HL-60 (cell line): ENCODE measurements at regions not wholly inside any gene's neighbourhood (a gene's known extent, or its start where the extent isn't known, plus 50 kb on each side); places are given as distances from the start of the nearest gene placed in this dataset.

ENCODE experiments used
- DNase-seq, 2 experiments: peaks; one replicate each; pipeline ENCODE4 v3.0.0-alpha.2; 2010 to 2020; ENCODE audit warnings: low read depth in 1 of 2, low spot score in 1 of 2
- H3K27ac ChIP-seq: fragments of 250-450 bp; sonication (Bioruptor Pico); replicated peaks from 2 replicates; pipeline ENCODE4 v1.5.1; 2020; ENCODE audit warnings: mild to moderate bottlenecking, moderate library complexity
- H3K27me3 ChIP-seq: fragments of 250-450 bp; sonication (Bioruptor Pico); 2 replicates; pipeline ENCODE4 v1.5.1; 2021; ENCODE audit warnings: mild to moderate bottlenecking, moderate library complexity; ENCODE audit not compliant: insufficient read depth, poor library complexity, severe bottlenecking
- H3K4me3 ChIP-seq: replicated peaks from 2 replicates; pipeline ENCODE4 v1.5.1; 2011; ENCODE audit warnings: mild to moderate bottlenecking, control low read depth, low read length; ENCODE audit not compliant: insufficient read depth
- CTCF ChIP-seq: IDR thresholded peaks from one replicate; pipeline ENCODE4 v1.5.1; 2011; ENCODE audit warnings: low read length, control low read depth, inconsistent platforms; ENCODE audit not compliant: insufficient read depth
- GABPA ChIP-seq: IDR thresholded peaks from 2 replicates; pipeline ENCODE4 v1.6.1; 2012; ENCODE audit warnings: low read depth
- POLR2AphosphoS5 ChIP-seq: IDR thresholded peaks from 2 replicates; pipeline ENCODE4 v1.6.1; 2012; ENCODE audit warnings: low read depth
- REST ChIP-seq: IDR thresholded peaks from 2 replicates; pipeline ENCODE4 v1.6.1; 2012; ENCODE audit warnings: low read depth; ENCODE audit not compliant: insufficient replicate concordance
- SPI1 ChIP-seq: IDR thresholded peaks from 2 replicates; pipeline ENCODE4 v1.6.1; 2012; ENCODE audit warnings: low read depth, mild to moderate bottlenecking, borderline replicate concordance

- TF ChIP-seq GABPA (no peak), REST (no peak), SPI1 (no peak), POLR2AphosphoS5 (no peak), CTCF (no peak)
- no peak for DNase-seq
- no peak overlapping the region for H3K4me3 ChIP-seq
- H3K27me3 ChIP-seq = no peaks in the 10 kb centered on the region
- H3K27ac ChIP-seq = no peak overlapping the region
These were observed 409.7 kb downstream of the SHANK2 start for GRCh38 chr11:70842701-70843100.

DNA sequence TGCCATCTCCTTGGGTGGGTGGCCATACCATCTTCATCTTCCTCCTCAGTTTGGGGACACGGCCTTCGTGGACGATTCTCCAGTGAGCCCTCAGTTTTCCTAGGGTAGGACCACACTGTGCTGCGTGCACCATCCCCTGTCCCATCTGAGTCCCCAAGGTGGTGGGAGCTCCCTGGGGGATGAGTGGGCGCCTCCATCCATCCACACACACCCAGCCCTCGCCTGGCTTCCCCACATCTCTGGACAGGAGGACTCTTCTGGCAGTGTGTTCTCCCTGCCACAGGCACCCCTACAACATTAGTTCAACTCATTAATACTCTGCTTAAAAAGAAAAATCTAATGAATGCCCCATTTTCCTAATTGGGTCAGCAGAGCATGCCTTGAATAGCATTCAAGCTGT is 408.5 kb downstream of the SHANK2 start:
- Histone ChIP-seq H3K27me3 (no peaks in the 10 kb centered on the region), H3K27ac (no peak overlapping the region), H3K4me3 (no peak overlapping the region)
- TF ChIP-seq REST = no peak
- TF ChIP-seq POLR2AphosphoS5 = no peak
- no peak for TF ChIP-seq SPI1
- no peak for TF ChIP-seq CTCF
- no peak for TF ChIP-seq GABPA
- DNase-seq = no peak

DNA sequence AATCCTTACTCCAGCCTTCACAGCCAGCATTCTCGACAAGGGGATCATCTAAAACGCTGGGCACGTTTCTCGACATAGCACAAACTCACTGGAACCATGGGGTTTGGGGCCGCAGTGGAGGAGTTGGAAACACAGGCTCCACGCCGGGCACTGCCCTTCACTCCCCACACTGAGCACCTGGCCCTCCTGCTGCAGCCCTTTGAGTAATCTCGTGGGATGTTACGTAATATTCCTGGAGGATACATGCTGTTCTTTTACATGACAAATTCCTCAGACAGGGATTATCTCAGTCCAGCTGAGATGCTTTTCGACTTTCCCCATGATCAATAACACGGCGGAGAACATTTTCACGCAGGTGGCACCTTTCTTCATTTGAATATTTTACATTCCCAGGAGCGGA is 408.0 kb downstream of the SHANK2 start:
- Histone ChIP-seq H3K27ac (no peak overlapping the region), H3K27me3 (no peaks in the 10 kb centered on the region), H3K4me3 (no peak overlapping the region)
- no peak for DNase-seq
- TF ChIP-seq CTCF (no peak), REST (no peak), POLR2AphosphoS5 (no peak), GABPA (no peak), SPI1 (no peak)
